Erythroblast (primary cell): ENCODE measurements at regions not wholly inside any gene's neighbourhood (a gene's known extent, or its start where the extent isn't known, plus 50 kb on each side); places are given as distances from the start of the nearest gene placed in this dataset.
"Not testable (repeated sequence)": the region's sequence is repeated elsewhere in the genome, so short reads cannot be mapped to it uniquely, and the experiment has no call there.

ENCODE experiments used
- DNase-seq, 2 experiments: peaks; one replicate each; lab custom pipeline; 2025; lab: John Stamatoyannopoulos, UW
- GATA1 ChIP-seq: IDR thresholded peaks from 2 replicates; pipeline ENCODE4 v1.6.1; 2011; ENCODE audit warnings: low read depth, mild to moderate bottlenecking, control low read depth, low read length, moderate library complexity
- POLR2A ChIP-seq: IDR thresholded peaks from 2 replicates; pipeline ENCODE4 v1.6.1; 2011; ENCODE audit warnings: mild to moderate bottlenecking, low read length

DNA sequence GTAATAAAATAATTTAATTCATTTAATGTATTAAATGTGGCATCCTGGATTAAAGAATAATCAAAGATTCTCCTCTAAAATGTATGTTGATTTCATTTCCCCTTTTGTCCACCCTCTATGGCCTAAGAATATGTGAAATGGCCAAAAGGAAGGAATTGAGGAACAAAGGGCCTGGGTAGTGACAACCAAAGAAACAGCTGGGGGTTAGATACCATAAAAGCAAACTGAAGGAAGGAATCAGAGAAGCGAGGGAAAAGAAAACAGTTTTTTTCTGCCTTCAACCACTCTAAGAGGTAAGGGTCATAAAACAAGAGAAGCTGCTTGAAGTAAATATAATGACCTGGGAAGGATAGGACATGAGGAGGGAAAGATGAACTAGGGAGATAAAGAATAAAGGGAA lies 139.3 kb downstream of the FAM76B start:
- DNase-seq, result no peak
- TF ChIP-seq POLR2A (no peak), GATA1 (no peak)

DNA sequence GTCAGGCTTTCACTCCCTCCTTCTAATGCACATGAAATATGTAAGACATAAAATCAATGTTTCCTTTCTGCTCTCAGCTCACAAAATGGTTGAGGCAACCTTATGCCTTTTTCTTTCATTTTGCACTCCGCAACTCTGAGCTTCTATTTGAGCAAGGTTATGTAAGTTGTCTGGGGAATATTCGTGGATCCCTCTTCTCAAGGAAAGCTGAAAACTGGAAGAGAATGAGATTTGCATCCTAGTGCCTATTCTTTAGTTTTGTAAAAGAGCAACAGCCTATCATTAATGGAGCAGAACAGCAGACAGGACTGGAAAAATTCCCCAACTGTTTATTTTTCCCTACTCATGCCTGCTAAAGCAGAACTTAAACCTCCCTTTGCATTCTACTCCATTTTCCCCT lies 141.7 kb downstream of the FAM76B start:
- TF ChIP-seq GATA1, result no peak
- no peak for DNase-seq

DNA sequence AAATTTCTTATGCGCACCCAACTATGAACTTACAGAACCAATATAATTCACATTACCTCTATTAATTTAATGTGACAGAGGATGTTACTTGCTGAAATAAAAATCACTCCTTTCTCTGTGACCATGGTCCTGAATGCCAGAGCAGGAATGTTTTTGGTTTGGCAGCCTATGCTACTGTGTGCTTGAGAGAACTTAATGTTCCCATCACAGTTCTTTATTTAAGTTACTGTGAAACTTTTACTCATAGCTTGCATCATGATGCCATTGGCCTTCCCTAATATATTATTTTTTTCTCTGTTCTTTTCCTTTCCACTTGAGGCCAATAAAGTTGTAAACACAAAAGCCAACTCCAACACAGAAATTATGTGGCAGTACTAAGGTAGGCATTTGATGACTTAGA lies 142.2 kb downstream of the FAM76B start:
- DNase-seq, result no peak
- TF ChIP-seq POLR2A (no peak), GATA1 (no peak)

DNA sequence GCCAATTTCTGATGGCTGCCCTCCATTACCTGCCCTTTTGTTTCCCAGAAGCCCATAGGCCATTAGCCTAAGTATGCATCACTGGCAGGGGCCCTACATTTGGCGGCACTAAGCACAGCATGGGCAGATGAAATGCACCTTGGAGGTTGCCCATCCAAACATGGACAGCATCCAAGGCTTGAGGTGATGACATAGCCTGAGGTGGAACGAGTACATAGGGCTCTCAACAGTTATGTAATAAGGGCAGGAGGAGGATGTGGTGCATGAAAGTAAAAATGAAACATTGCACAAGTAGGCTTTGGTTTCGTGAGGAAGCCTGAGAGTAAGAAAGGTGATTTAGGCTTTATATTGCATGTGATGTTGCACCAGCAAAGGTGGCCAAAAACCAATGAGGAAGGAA lies 148.1 kb downstream of the FAM76B start:
- no peak for DNase-seq
- TF ChIP-seq GATA1, result no peak
- TF ChIP-seq POLR2A, result no peak

DNA sequence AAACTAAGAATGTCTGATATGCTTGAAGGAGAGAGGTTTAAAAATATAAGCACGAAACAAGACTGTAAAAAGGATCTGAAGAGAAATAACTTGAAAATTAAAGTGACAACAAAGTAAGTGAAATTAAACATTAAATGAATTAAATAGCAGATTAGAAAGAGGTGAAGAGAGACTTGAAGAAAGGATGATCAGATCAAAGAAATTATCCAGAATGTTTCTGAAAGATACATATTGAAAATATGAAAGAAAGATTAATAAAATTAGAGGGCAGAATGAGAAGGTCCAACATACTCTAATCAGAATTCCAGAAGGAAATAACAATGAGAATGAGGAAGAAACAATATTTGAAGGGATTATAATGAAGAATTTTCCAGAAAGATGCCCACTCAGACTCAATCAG lies 151.1 kb downstream of the FAM76B start:
- TF ChIP-seq GATA1 (no peak), POLR2A (no peak)
- DNase-seq, result no peak

DNA sequence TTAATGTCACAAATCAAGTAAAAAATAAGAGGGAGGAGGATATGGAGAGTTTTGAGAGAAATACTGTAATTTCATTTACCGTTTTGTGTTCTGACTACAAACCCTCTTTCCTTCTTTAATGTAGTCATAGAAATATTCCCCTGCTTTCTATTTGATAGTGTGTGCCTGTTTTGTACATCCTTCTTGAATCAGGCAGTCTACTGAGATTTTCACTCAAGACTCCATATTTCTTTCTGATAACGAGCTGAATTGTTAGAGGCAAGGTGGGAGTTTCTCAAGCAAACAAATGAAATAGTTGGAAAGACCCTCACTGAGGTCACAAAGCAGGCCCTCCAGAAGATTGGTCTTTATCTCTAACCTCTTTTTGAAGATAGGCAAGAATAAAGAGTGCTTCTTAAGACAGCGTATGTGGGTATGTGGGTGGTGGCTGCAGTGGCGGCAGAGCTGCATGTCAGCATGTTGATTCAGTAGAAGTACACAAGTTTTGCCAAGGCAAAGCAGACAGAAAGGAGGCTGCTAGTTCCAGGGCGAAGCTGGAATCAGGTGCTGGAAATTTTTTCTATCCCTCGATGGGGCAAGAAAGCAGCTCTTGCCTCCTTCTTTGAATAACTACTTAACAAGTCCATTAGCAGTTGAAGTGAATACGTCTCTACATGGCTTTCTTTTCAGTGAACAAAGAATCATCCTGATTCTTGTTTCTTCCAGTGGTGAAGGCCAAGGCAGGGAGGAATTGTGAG lies 164.2 kb downstream of the FAM76B start:
- TF ChIP-seq POLR2A (no peak), GATA1 (no peak)
- DNase-seq, result no peak

DNA sequence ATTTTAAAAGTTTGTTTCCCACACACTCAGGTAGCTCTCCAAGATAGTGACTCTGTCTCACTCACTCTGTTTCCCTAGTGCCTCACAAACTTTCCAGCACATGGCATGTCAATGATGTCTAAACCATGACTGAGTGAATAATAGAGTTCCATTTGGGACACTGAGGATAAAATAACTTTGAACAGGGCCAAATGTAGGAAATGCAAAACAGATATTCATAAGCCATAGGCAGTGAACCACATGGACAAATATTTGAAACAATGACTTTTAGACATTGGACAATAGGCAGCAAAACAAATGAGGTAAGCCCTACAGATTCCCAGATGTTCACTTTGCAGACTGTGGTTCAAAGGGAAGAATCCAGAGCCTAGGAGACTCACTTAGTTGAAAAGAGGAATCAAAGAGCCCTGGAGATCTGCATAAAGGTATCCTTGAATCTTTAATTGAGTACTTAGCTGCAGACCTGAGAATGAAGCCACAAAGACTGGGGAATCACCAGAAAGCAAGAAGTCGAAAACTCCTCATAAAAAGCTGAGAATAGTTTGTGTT lies 173.3 kb downstream of the FAM76B start:
- TF ChIP-seq POLR2A (no peak), GATA1 (no peak)
- no peak for DNase-seq

DNA sequence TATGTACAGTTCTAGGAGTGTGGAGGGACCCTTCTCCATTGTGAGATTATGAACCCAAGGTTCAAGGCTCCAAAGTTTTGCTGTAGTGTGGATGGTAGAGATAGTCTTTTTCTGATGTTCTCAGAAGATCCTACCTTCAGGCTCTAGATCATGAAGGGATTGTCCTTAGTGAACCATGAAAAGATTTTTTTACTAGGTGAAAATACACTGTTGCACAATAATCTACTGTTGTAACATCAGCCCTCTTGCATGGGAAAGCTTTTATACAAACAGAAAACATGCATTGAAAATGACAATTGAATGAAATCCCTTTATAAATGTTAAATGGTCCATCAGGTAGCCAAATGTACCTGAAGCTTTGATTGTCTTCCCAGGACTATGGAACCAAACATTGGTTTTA lies 177.8 kb downstream of the FAM76B start:
- TF ChIP-seq POLR2A (no peak), GATA1 (no peak)
- no peak for DNase-seq

DNA sequence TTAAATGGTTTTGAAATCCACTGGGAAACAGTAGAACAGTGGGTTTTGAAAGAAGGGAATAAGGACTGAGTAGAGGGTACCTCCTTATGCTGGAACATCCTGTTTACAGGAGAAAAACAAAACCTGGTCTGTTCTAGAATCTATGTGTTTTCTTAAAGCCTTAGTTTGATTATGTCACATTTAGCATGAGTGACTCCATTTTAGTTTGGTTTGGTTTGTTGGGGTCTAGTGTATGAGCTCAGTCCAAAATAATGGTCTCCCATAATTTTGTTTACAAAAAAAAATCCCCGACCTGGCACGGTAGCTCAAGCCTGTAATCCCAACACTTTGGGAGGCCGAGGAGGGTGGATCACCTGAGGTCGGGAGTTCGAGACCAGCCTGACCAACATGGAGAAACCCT lies 179.4 kb downstream of the FAM76B start:
- not testable (repeated sequence) for DNase-seq

DNA sequence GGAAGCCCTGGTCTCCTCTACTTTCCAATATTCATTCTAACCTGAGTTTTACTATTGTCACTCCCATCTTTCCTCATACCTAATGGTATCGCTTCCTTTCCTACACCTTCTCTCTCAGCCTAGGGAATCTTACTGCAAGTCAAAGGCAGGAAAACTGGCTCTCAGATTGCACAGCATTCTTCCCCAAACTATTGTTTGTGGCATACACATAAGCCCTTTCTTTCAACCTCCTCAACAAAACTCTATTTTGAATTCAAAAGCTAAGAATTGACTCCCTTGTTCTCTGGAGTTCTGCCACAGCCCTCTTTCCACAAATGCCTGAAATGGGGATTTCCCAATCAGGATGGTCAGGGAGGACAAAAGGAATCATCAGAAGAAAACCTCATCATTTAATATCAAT lies 181.5 kb downstream of the FAM76B start:
- TF ChIP-seq POLR2A (no peak), GATA1 (no peak)
- no peak for DNase-seq

DNA sequence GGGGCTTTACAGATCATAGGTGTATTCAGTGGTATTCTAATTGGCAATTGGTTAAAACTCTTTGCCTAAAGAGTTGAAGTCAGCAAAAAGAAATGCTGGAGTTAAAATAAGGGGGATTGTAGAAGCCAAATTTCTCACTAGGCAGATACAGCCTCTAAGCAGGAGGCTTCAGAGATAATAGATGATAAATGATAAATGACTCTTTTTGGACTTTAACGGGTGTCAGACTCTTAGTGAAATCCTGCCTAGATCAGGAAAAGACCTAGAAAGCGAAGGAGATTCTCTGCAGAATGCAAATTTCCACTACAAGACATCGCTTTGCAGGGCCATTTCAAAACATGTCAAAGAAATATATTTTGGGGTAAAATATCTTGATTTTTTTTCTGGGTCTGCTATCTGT lies 182.8 kb downstream of the FAM76B start:
- peak in 1 of 2 experiments; percentile 7 for DNase-seq
- no peak for TF ChIP-seq POLR2A
- no peak for TF ChIP-seq GATA1

DNA sequence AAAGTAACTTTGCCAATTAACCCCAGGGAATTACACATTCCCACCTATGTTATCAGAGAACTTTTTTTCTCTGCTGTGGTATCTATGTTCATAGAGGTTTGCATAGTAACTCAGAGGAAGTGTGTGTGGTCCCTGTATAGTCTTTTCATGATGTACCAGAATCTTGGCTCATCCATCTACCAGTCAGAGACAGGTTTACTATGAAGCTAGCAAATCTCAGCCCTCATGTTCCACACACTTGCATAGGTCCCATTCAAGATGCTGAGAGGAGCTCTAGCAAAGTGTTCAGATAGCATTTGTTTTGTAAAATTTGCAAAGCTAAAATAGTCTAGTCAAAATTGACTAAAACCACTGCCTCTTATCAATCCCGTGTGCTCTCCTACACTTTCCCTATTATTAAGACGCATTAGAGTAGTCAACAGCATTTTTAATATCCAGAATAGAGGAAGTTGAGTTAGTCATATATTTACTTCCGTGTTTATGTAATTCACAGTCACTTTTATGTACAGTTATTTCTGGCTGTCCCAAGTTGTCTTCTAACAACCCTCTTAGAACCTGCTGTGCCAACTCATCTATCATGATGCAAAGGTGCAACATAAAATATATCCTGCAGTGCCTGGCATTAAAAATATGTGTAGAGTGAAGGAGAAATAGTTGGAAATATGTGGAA lies 184.2 kb downstream of the FAM76B start:
- TF ChIP-seq POLR2A, result no peak
- no peak for TF ChIP-seq GATA1
- no peak for DNase-seq

DNA sequence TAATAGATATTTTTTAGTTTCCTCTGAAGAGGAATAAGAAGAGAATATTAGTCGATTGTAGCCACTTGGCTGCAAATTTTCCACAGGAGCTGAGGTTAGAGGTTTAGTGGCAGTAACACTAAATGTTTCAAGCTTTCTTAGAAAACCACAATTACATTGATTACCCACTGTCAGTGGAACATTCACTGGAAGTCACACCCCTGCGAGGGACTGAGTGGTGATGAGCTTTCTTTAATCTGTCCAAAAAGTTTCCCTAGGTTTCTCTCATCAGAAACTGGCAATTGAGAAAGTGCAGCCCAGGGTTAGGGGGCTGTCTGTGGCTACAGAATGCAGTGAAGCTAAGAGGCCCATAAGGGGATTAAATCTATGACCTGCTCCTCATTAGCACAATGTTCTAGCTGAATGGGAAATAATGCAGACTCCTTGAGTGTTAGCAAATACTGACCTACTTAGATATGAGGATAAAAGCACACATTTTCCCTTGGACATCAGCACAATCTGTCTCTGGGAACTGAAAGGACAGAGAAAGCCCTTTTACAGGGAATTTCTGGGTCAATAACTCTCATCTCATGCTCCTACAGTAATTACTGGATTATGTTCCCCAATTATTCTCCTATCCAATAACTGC lies 189.5 kb downstream of the FAM76B start:
- TF ChIP-seq POLR2A (no peak), GATA1 (no peak)
- no peak for DNase-seq

DNA sequence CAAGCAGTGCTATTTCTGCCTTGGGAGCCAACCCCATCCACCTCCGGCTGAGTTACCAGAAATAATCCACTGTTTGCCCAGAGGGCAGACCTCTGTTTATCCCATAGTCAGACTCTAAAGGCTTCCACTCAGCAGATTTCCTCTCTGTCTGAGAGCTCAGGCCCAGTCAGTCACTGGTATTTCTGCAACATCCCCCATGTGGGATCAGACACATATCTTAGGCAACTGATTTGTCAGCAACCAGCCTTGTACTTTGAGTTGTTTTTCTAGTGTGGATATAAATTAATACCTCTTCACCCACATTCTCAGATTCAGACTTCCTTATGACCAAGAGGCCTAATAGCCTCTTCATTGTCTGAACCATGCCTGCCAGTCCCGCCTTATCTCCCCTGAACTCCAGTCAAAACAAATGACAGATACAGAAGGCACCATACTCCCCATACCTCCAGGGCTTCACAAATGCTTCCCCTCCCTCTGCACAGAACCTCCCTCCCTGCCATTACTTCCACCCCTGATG lies 193.6 kb downstream of the FAM76B start:
- DNase-seq, result no peak
- TF ChIP-seq POLR2A (no peak), GATA1 (no peak)

DNA sequence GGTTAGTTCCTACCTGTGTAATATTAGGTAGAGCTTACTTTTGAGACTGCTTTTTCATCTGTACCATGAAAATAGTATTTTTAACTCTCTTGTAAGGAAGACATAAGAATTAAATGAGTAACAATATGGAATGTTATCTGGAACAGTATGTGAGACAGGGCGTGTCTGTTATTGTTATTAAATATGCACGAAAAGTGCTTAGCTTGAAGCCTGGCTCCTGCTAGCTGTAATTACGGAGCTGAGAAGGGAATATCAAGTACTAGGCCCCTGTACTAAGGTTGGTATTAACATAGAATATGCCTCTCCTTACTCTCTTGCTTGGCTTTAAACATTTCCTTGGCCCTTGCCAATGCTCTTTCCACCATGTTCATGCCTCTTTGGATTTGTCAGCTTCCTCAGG lies 194.0 kb downstream of the FAM76B start:
- TF ChIP-seq GATA1 (no peak), POLR2A (no peak)
- no peak for DNase-seq
